Epithelial cell of proximal tubule (primary cell): ENCODE measurements at regions not wholly inside any gene's neighbourhood (a gene's known extent, or its start where the extent isn't known, plus 50 kb on each side); places are given as distances from the start of the nearest gene placed in this dataset.

Experiments used
- DNase-seq: peaks from one replicate; pipeline ENCODE4 v3.0.0-alpha.2; 2011; ENCODE audit warnings: low read depth
- H3K4me3 ChIP-seq: 2 replicates; pipeline ENCODE4 v1.5.1; 2011; ENCODE audit warnings: low read depth, mild to moderate bottlenecking, low read length
- CTCF ChIP-seq: conservative IDR thresholded peaks from 2 replicates; pipeline ENCODE4 v1.5.1; 2012; ENCODE audit warnings: low read depth, mild to moderate bottlenecking, low read length

GRCh38 chr5:126686451-126687126 is 85.8 kb downstream of the PHAX start:
- no peak for TF ChIP-seq CTCF
- H3K4me3 ChIP-seq, result no peak overlapping the region
- DNase-seq, result no peak

GRCh38 chr5:126692971-126693370 is 84.0 kb upstream of the LMNB1 start:
- H3K4me3 ChIP-seq, result no peak overlapping the region
- no peak for DNase-seq
- no peak for TF ChIP-seq CTCF

GRCh38 chr5:126693806-126694205 is 83.1 kb upstream of the LMNB1 start:
- no peak overlapping the region for H3K4me3 ChIP-seq
- DNase-seq, result no peak
- TF ChIP-seq CTCF, result no peak

- no peak for DNase-seq
- H3K4me3 ChIP-seq, result no peak overlapping the region
- no peak for TF ChIP-seq CTCF
Observed at GRCh38 chr5:126694403-126694802, 82.5 kb upstream of the LMNB1 start.

- no peak for DNase-seq
- no peak overlapping the region for H3K4me3 ChIP-seq
- no peak for TF ChIP-seq CTCF
Observed at GRCh38 chr5:126695091-126695490, 81.8 kb upstream of the LMNB1 start.

GRCh38 chr5:126707080-126707479 is 69.9 kb upstream of the LMNB1 start:
- H3K4me3 ChIP-seq, result no peak overlapping the region
- DNase-seq, result no peak
- no peak for TF ChIP-seq CTCF

GRCh38 chr5:126715765-126716164 is 61.2 kb upstream of the LMNB1 start:
- H3K4me3 ChIP-seq, result no peak overlapping the region
- TF ChIP-seq CTCF, result no peak
- DNase-seq, result no peak
